ENCODE measurements at regions not wholly inside any gene's neighbourhood (a gene's known extent, or its start where the extent isn't known, plus 50 kb on each side); places are given as distances from the start of the nearest gene placed in this dataset.

GRCh38 chr1:18032172-18032859, 75.3 kb upstream of the IGSF21 start:
- H3K4me3 ChIP-seq (replicated peaks; ENCODE audit: low read depth, low read length) = no peak overlapping the region
- DNase-seq (ENCODE audit: extremely low read depth, low read depth) = no peak
- no peak for TF ChIP-seq CTCF (IDR thresholded peaks at IDR 0.05; ENCODE audit: low read depth, low read length, missing control alignments)

GRCh38 chr1:18035145-18035544, 72.5 kb upstream of the IGSF21 start:
- H3K4me3 ChIP-seq (replicated peaks; ENCODE audit: low read depth, low read length) = no peak overlapping the region
- DNase-seq (ENCODE audit: extremely low read depth, low read depth) = no peak
- no peak for TF ChIP-seq CTCF (IDR thresholded peaks at IDR 0.05; ENCODE audit: low read depth, low read length, missing control alignments)

- TF ChIP-seq CTCF (IDR thresholded peaks at IDR 0.05; ENCODE audit: low read depth, low read length, missing control alignments) = no peak
- DNase-seq (ENCODE audit: extremely low read depth, low read depth) = no peak
- H3K4me3 ChIP-seq (replicated peaks; ENCODE audit: low read depth, low read length) = no peak overlapping the region
Measured at GRCh38 chr1:18037651-18038050, 69.9 kb upstream of the IGSF21 start.

GRCh38 chr1:18038051-18038450, 69.5 kb upstream of the IGSF21 start:
- DNase-seq (ENCODE audit: extremely low read depth, low read depth) = no peak
- no peak overlapping the region for H3K4me3 ChIP-seq (replicated peaks; ENCODE audit: low read depth, low read length)
- no peak for TF ChIP-seq CTCF (IDR thresholded peaks at IDR 0.05; ENCODE audit: low read depth, low read length, missing control alignments)

GRCh38 chr1:18039102-18039501, 68.5 kb upstream of the IGSF21 start:
- DNase-seq (ENCODE audit: extremely low read depth, low read depth) = no peak
- H3K4me3 ChIP-seq (replicated peaks; ENCODE audit: low read depth, low read length) = no peak overlapping the region
- TF ChIP-seq CTCF (IDR thresholded peaks at IDR 0.05; ENCODE audit: low read depth, low read length, missing control alignments) = no peak

GRCh38 chr1:18041102-18041501, 66.5 kb upstream of the IGSF21 start:
- no peak for TF ChIP-seq CTCF (IDR thresholded peaks at IDR 0.05; ENCODE audit: low read depth, low read length, missing control alignments)
- no peak overlapping the region for H3K4me3 ChIP-seq (replicated peaks; ENCODE audit: low read depth, low read length)
- DNase-seq (ENCODE audit: extremely low read depth, low read depth) = no peak
